ENCODE measurements at regions not wholly inside any gene's neighbourhood (a gene's known extent, or its start where the extent isn't known, plus 50 kb on each side); places are given as distances from the start of the nearest gene placed in this dataset.

- no peak for TF ChIP-seq POLR2A (IDR thresholded peaks at IDR 0.05)
- TF ChIP-seq, protein P1, sequence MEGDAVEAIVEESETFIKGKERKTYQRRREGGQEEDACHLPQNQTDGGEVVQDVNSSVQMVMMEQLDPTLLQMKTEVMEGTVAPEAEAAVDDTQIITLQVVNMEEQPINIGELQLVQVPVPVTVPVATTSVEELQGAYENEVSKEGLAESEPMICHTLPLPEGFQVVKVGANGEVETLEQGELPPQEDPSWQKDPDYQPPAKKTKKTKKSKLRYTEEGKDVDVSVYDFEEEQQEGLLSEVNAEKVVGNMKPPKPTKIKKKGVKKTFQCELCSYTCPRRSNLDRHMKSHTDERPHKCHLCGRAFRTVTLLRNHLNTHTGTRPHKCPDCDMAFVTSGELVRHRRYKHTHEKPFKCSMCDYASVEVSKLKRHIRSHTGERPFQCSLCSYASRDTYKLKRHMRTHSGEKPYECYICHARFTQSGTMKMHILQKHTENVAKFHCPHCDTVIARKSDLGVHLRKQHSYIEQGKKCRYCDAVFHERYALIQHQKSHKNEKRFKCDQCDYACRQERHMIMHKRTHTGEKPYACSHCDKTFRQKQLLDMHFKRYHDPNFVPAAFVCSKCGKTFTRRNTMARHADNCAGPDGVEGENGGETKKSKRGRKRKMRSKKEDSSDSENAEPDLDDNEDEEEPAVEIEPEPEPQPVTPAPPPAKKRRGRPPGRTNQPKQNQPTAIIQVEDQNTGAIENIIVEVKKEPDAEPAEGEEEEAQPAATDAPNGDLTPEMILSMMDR (IDR thresholded peaks at IDR 0.05): no peak
- no peak for TF ChIP-seq EP300 (IDR thresholded peaks at IDR 0.05)
These were observed 384.3 kb downstream of the CDC5L start for GRCh38 chr6:44771647-44772415.
